Nucleus accumbens (tissue), 56 donors: ENCODE measurements at regions not wholly inside any gene's neighbourhood (a gene's known extent, or its start where the extent isn't known, plus 50 kb on each side); places are given as distances from the start of the nearest gene placed in this dataset.
"Not testable (repeated sequence)": the region's sequence is repeated elsewhere in the genome, so short reads cannot be mapped to it uniquely, and the experiment has no call there.

Source experiments
- DNase-seq, 56 donors: peaks; one replicate each; lab custom pipeline; 2025; lab: John Stamatoyannopoulos, UW

- DNase-seq: no peak
These were observed 149.9 kb downstream of the ARSF start for GRCh38 chrX:3191201-3191600.

GRCh38 chrX:3184176-3184930 is 143.1 kb downstream of the ARSF start:
- no peak for DNase-seq

DNA sequence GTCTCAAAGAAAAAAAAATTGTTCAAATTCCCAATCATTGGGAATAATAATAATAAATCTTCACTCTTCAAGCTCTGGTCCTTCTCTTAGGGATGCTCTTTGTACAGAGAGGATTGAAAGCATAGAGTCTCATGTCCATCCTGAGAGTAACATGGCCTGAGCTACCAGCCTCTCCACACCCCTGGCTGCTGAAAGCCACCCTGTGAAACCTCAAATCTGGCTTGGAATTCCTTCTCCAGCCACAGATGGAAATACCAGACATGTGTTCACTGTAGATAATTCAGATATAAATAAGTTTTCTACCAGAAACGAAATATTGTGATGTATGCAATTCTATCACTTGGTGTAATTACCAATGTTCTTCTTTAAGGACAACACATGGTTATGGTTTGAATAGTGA is 140.6 kb downstream of the ARSF start:
- no peak for DNase-seq

GRCh38 chrX:3178329-3178728 is 137.1 kb downstream of the ARSF start:
- no peak for DNase-seq

DNA sequence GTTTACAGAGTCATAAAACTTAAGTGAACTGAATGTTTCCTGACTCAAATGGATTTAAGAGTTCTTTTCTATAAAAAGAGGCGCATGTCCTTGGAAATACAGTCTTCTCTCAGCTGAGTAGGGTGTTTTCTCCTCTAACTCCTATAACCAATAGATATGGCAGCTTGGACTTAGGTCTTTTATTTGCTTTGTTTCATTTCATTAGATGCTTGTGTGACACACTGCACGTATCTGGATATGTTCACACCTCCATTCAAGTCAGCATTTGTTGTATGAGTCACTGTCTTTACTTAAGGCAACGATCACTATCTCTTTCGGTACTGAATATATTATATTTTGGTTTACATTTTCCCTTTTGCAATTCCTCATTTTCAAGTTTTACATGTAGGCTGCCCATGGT is 136.6 kb downstream of the ARSF start:
- DNase-seq: no peak

DNA sequence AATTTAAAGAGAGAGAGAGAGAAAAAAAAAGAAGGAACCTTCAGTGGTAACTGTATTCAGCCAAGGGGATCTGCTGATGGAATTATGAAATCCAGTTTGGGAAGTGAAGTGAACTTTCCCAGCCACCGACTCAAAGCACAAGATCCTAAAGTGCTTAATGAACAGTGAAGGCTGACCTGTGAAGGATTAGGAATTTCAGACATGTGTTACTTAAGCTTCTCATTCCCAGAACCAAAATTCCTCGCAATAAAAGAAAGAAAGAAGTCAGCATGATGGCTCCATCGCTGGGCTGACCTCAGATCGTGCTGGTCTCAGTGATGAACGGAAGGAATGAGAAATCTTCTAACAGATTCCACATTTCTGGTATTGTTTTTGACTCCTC is 135.2 kb downstream of the ARSF start:
- DNase-seq: no peak

- no peak for DNase-seq
These were observed 134.6 kb downstream of the ARSF start for GRCh38 chrX:3175659-3176438.

DNA sequence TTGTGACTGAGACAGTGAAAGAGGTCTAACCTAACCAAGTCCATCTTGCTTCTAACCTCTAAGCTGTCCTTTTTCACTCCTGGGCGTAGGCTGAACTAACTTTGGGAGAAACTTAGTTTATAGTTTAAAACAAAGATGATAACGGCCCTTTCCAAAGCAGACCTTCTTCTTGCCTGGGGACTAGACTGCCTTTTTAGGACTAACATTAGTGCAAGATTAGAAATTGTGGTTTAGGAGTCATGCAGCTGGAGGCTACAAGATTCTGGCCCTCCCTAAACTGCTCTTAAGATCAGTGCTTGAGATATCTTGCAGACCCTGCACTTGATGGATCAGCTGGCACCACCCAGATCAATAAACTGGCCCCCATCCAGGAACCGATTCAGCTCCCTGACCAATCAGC is 130.9 kb downstream of the ARSF start:
- DNase-seq: not testable (repeated sequence)

DNA sequence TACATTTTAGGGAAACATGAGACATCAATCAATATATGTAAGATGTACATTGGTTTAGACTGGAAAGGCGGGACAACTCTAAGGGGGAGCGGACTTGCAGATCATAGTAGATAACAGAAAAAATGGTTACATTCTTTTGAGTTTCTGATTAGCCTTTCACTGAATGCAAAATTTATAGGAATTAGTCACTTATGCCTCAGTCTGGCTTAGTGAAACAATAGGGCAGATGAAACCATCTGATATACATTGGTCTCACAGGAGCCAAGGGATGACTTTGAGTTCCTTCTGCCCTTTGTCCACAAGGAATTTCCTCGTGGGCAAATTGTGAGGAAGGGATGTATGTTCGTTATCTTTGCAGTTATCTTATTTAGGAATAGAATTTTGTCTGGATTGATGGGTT is 128.2 kb downstream of the ARSF start:
- DNase-seq: no peak

GRCh38 chrX:3167771-3168170 is 126.5 kb downstream of the ARSF start:
- DNase-seq: no peak

DNA sequence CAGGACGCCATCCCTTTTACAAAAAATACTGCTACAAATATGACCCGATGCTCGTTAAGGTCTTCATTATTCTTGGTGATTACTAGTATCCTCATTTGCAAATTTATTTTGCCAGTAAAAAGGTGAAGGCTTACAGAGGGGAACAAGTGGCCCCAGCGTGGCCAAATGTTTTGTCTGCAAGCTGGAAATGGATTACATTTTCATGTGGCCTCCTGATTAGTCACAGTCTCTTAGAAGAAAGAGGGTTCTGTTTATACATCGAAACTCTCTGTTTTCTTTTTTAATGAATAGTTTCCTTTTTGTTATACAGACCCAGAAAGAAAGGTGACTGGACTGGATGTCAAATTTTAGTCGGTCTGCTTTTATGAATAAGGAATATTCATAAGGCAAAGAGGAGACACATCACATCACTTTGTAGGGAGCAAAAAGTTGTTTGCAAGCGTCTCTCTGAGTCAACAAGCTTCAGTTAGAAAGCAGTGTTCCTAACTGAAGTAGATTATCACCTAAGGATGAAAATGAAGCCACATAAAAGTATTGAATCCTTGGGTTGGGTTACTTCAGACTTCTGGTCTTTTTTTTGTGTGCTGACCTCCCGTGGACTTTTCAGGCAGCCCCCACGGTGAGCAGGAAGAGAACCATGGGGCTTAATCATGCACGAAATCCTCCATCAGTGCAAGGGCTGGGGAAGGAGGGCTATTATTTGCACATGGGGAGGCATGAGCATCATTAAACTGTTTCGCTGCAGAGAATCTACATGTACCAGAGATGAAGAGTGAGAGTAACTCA is 125.6 kb downstream of the ARSF start:
- DNase-seq: no peak

DNA sequence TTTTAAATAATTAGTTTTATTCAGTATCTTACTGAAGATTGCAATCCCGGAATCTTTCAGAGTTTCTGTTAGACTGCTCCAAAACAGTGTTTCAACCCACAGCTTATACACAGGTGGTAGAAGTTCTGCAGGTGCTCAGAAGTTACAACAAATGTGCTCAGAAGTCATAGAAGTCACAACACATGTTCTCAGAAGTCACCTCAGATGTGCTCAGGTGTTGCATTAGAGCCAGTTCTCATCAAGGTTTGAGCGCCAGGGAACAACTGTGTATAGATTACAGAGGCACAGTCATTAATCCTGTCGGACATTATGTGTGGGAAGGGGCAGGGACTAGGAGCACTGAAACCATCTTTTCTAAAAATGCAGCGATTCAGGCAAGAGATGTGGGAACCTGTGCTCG is 124.5 kb downstream of the ARSF start:
- no peak for DNase-seq
